ENCODE measurements at regions not wholly inside any gene's neighbourhood (a gene's known extent, or its start where the extent isn't known, plus 50 kb on each side); places are given as distances from the start of the nearest gene placed in this dataset.
"Not testable (repeated sequence)": the region's sequence is repeated elsewhere in the genome, so short reads cannot be mapped to it uniquely, and the experiment has no call there.

GRCh38 chr1:194684636-194685035, 1498.2 kb upstream of the B3GALT2 start:
- no peak for DNase-seq (ENCODE audit: low spot score)

GRCh38 chr1:194658090-194658439, 1471.7 kb upstream of the B3GALT2 start:
- no peak for DNase-seq (ENCODE audit: low spot score)

GRCh38 chr1:194654956-194655355, 1468.5 kb upstream of the B3GALT2 start:
- no peak for DNase-seq (ENCODE audit: low spot score)

- no peak for DNase-seq (ENCODE audit: low spot score)
These were observed 1467.0 kb upstream of the B3GALT2 start for GRCh38 chr1:194653385-194653784.

- DNase-seq (ENCODE audit: low spot score): no peak
These were observed 1460.7 kb upstream of the B3GALT2 start for GRCh38 chr1:194647118-194647517.

- DNase-seq (ENCODE audit: low spot score): no peak
These were observed 1458.1 kb upstream of the B3GALT2 start for GRCh38 chr1:194644528-194644927.

GRCh38 chr1:194640322-194640721, 1453.9 kb upstream of the B3GALT2 start:
- DNase-seq (ENCODE audit: low spot score): no peak

GRCh38 chr1:194629011-194629410, 1442.6 kb upstream of the B3GALT2 start:
- no peak for DNase-seq (ENCODE audit: low spot score)

GRCh38 chr1:194624833-194625232, 1438.4 kb upstream of the B3GALT2 start:
- DNase-seq (ENCODE audit: low spot score): no peak

- no peak for DNase-seq (ENCODE audit: low spot score)
These were observed 1431.7 kb upstream of the B3GALT2 start for GRCh38 chr1:194618101-194618500.

- DNase-seq (ENCODE audit: low spot score): not testable (repeated sequence)
These were observed 1430.9 kb upstream of the B3GALT2 start for GRCh38 chr1:194617272-194617671.

- DNase-seq (ENCODE audit: low spot score): no peak
These were observed 1430.4 kb upstream of the B3GALT2 start for GRCh38 chr1:194616835-194617234.

- no peak for DNase-seq (ENCODE audit: low spot score)
These were observed 1415.8 kb upstream of the B3GALT2 start for GRCh38 chr1:194602184-194602583.

GRCh38 chr1:194600716-194601115, 1414.3 kb upstream of the B3GALT2 start:
- no peak for DNase-seq (ENCODE audit: low spot score)

GRCh38 chr1:194598098-194598497, 1411.7 kb upstream of the B3GALT2 start:
- DNase-seq (ENCODE audit: low spot score): no peak

- DNase-seq (ENCODE audit: low spot score): no peak
These were observed 1399.9 kb upstream of the B3GALT2 start for GRCh38 chr1:194586302-194586701.

GRCh38 chr1:194584052-194584451, 1397.6 kb upstream of the B3GALT2 start:
- no peak for DNase-seq (ENCODE audit: low spot score)

GRCh38 chr1:194570476-194570875, 1384.1 kb upstream of the B3GALT2 start:
- DNase-seq (ENCODE audit: low spot score): no peak

GRCh38 chr1:194568610-194569009, 1382.2 kb upstream of the B3GALT2 start:
- no peak for DNase-seq (ENCODE audit: low spot score)

GRCh38 chr1:194548071-194548470, 1361.7 kb upstream of the B3GALT2 start:
- DNase-seq (ENCODE audit: low spot score): no peak

GRCh38 chr1:194544012-194544411, 1357.6 kb upstream of the B3GALT2 start:
- DNase-seq (ENCODE audit: low spot score): no peak

GRCh38 chr1:194538453-194538852, 1352.0 kb upstream of the B3GALT2 start:
- no peak for DNase-seq (ENCODE audit: low spot score)

GRCh38 chr1:194537521-194537920, 1351.1 kb upstream of the B3GALT2 start:
- no peak for DNase-seq (ENCODE audit: low spot score)

- no peak for DNase-seq (ENCODE audit: low spot score)
These were observed 1349.0 kb upstream of the B3GALT2 start for GRCh38 chr1:194535369-194535768.

GRCh38 chr1:194534784-194535183, 1348.4 kb upstream of the B3GALT2 start:
- no peak for DNase-seq (ENCODE audit: low spot score)
